NCI-H146 (cell line): ENCODE measurements at regions not wholly inside any gene's neighbourhood (a gene's known extent, or its start where the extent isn't known, plus 50 kb on each side); places are given as distances from the start of the nearest gene placed in this dataset.

Source experiments
- DNase-seq: peaks from one replicate; lab custom pipeline; 2025; lab: John Stamatoyannopoulos, UW

DNA sequence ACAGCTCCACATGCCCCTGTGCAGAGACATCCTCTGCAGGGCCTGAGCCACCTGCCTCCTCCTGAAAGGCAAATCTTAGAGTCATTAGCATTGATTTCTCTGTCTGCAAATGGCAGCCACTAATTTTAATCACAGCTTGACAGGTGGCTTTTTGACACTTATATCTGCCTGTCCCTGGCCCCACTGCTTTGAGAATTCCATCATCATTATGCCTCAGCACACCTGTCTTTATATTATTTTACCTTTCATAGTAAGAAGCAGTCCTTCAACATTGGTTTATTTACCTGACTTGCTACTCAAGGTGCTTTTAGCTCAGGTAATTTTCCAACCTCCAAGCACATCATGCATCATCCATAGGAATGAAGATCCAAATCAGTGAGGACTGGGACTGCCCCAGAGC, 451.3 kb downstream of the MTRR start:
- no peak for DNase-seq

DNA sequence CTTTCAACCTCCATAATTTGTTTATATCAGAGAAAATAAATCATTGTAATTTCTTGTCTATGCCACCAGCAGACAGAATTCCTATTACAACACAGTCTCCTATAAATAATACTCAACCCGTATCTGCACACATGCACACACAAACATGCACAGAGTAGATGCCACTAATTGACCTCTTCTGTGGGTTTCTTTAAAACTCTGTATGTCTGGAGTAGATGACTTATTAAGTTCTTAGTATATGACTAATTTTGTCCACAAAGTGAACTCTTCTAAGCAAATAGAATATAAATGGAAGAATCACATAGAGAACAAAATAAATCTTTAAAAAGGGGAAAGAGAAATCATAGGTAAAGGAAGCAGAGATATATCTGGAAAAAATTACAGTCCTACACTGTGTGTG, 452.3 kb downstream of the MTRR start:
- no peak for DNase-seq

DNA sequence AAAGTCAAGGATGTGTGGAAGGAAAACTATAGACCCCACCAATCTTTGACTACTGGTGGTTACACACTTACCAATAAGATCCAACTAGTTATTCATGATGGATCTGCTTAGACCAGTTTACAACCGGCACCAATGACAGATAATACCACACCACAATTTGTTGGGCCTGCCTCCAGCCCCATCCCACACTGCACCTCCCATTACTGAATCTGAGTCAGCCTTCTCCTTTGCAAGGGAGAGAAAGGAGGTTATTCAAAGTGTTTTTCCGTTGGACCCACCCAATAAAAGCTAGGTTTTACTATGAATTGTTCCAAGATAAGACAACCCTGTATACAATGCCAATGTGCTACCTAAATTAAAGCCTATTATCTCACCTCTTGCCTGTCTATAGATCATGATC, 453.5 kb downstream of the MTRR start:
- DNase-seq = no peak

DNA sequence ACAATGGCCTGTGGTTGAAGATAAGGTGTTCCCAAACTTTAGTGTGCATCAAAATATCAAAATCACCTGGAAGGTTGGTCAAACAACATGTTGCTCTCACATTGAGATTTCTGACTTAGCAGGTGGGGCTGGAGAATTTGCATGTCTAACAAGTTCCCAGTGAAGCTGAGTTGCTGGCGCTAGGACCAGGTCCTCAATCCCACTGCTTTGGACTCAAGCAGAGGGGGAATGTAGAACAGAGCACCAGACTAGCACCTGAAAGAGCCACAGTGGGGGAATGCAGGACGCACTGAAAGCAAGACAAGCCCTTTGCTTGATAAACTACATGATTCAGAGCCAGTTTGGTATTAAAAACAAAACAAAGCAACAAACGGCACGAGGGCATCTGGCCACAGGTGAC, 458.1 kb downstream of the MTRR start:
- no peak for DNase-seq

DNA sequence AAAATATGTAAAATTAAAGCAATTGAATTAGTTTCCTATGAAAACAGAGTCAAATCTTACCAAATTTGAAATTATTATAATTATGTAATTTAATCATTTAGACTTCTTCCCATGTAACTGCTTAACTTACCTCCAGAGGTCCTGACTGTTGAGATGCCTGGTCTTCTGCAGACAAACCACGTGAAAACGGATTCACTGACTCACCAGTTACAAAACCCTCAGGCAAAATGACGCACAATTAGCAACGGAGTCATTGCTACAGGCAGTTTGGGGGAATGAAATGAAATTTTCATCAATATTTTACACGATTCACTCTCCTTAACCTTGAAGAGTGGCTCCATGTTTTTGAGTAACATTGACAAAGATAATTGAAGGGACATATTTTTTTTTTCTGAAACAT, 460.8 kb downstream of the MTRR start:
- no peak for DNase-seq

DNA sequence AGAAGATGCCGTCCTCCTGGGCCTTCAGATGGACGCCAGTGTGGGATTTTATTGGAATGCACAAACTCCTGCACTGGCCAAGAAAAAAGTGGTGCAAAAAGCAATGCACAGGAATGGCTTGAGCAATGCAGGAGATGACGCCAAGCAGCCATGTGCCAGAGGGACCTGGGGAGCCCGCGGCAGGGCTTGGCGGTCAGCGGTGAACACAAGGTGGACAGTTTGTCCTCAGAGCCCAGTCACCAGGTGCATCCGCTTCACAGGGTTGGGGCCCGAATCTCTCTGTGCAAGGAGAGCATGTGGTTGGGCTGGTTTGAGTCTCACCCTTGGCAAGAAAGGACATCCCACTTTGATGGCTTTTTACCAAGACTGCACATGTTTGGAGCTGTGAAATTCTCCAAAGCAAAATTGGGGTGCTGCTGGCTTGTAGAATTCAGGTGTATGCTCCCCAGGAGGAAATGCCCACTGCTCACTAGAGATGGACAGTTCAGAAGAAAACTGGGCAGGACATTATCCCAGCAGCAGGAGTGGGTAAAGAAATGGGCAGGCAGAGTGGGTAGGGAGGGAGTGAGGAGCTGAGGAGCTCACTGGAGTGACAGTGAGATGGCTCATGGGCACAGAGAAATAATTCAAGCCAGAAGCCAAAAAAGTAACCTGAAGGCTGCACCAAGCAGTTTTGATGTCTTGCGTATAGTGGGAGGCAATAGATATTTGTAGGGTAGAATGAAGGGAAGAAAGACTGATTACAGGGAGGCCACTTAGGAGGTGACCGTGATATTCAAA, 463.9 kb downstream of the MTRR start:
- DNase-seq = no peak

DNA sequence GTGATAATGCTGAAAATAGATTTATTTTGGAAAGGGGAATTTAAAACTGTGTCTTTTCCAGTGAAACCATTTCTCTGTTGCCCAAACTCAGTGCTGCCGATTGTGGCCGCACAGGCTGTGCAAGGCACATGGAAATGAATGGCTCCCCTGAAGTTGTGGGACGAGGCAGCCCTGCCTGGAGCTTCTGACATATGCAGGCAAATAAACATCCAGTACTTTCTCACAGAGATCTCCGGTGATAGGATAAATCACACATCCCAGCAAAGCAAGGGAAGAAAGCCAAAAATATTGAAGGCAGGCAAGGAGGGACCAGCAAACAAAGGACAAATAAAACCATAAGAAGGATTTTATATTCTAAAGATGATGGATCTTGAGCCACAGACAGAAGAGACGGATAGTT, 464.5 kb downstream of the MTRR start:
- no peak for DNase-seq

DNA sequence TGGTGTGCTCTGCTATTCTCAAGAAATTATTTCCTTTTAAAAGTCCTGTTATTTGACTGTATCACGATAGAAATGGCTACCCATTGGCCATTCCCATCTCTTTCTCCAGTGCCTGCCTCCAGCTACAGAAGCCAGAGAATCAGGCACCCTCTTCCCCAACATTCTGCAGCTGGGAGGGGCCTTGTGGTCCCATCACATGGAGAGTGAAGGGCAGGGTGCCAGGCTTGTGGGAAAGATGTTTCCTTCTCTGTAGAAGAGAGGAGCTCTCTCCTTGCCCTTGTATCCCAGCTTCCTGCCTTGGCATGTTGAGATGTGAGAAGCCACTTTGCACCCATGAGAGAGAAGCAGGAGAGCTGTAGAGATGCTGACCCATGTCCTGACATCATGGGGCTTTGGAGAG, 465.0 kb downstream of the MTRR start:
- DNase-seq = no peak

DNA sequence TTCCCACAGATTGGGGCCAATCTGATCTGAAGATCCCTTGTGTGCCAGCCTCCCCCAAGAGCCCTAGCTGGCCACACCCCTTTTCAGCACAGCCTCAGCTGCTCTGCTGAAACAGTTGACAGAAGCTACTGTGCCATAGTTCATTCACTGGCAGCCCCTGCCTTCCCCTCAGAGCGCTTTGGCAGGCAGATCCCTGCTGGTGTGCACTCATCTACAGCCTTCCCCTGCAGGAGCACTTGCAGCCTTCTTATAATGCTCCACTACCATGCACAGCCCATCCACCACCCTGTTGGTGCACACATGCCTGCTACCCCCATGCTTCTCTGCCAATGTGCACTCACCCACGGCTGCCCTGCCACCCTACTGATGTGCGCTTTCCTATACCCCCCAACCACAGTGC, 471.3 kb downstream of the MTRR start:
- DNase-seq = no peak

DNA sequence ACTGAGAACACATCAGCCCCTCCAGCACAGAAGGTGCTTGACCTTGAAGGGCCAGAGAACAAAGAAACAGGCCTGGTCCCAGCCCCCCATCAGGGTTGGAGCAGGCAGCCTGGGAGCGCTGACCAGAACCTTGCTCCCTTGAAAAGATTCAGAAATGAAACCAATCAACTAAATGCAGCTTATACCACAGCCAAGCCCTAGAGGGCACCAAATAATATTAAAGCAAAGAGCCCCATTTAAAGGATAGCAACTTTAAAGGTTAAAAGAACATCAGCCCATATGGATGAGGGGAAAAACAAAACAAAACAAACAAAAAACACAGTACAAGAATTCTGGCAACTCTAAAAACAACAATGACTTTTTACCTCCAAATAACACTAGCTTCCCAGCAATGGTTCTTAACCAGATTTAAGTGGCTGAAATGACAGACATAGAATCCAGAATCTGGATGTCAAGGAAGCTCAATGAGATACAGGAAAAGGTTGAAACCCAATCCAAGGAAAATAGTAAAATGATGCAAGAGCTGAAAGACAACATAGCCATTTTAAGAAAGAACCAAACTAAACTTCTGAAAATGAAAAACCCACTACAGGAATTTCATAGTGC, 471.9 kb downstream of the MTRR start:
- no peak for DNase-seq

DNA sequence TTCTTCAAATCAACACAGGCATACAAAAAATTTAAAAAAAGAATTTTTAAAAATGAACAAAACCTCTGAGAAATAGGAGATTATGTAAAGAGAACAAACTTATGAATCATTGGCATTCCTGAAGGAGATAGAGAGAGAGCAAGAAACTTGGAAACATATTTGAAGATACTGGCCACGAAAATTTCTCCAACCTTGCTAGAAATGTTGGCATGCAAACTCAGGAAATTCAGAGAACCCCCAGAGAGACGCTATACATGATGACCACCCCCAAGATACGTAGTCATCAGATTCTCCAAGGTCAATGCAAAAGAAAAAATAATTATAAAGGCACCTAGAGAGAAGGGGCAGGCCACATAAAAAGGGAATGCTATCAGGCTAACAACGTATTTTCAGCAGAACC, 472.5 kb downstream of the MTRR start:
- no peak for DNase-seq

DNA sequence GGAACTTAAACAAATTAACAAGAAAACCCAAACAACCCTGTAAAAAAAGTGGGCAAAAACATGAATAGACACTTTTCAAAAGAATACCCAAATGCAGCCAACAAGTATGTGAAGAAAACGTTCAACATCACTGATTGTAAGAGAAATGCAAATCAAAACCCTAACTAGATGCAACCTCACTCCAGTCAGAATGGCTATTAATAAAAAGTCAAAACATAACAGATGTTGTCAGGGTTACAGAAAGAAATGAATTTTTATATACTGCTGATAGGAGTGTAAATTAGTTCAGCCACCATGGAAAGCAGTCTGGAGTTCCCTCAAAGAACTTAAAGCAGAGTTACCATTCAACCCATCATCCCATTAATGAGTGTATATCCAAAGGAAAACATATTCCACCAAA, 479.0 kb downstream of the MTRR start:
- no peak for DNase-seq

DNA sequence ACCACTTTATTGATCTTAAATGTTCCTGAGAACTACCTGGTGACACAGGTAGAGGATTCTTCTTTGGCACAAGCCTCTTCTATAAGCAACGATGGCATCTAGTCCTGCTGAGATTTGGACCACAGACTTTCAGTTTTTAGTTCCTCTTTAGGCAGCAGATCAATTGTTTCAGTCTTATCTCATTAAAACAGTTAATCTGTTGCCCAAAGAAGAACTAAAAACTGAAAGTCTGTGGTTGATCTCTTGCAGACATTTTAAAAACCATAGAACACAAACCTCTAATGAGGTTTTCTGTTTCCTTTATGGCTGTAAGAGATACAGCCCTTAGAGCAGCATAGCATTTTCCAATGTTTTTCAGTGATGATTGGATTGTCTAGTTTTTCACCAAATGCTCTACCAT, 480.9 kb downstream of the MTRR start:
- no peak for DNase-seq

DNA sequence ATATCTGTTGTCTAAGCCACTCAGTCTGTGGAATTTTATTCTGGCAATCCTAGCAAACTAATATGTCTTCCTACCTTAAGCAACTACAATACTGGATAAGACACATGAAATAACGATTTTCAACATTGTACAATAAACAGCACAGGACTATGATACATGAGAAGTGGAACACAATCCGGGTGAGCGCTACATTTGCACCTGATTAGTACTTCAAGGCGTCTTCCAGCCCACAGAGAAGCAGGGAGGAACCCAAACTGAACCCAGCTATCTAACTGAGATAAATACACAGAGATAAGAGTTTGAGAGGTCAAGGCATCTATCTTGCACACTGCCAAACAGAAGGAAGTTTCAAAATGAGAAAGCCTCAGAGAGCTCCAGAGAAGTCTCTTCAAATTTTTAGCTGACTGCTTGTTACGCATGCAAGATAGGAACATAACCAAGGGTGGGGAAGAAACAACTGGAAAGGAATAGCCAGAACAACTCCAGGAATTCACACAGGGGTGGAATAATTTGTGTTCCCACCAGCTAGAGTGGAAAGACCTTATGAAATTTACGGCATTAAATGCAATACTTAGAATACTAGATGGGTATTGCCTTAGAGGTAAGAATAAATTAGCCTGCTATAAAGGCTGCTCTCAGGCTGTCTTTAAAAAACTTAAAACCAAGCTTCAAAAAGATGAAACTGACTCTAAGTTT, 481.8 kb downstream of the MTRR start:
- no peak for DNase-seq

DNA sequence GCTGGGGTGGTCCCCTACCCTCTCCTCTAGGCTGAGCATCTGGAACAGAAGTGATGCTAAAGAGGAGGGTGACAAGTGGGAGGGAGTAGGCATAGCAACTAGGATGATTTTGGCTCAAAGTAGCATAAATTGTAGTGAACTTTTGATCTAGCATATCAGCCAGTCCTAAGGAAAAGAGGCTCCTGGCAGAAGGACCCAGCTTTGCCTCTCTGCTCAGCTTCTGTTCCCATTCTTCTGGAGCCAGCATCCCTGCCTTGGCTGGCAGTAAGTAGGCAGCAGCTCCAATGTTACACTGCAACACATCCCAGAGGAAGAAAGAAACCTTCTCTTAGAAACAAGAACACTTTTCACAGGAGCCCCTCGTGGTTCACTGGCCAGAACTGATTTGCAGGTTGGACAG, 487.0 kb downstream of the MTRR start:
- DNase-seq = no peak

DNA sequence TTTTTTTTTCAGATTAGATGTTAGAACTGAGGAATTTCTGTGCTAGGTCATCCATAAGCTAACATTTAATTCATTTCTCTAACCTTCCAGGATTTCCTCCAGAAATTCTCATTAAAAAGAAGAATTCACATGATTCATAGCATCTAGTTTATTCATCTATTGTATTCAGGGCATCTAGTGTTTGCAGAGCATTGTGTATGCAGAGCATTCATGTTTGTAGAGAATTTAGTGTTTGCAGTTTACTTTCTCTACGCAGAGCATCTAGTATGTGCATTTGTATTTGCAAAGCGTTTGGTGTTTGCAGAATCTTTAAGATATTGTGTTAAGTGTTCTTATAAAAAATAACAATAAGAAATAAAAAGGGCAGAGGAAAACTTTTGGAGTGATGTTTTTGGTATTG, 491.1 kb downstream of the MTRR start:
- DNase-seq = no peak

DNA sequence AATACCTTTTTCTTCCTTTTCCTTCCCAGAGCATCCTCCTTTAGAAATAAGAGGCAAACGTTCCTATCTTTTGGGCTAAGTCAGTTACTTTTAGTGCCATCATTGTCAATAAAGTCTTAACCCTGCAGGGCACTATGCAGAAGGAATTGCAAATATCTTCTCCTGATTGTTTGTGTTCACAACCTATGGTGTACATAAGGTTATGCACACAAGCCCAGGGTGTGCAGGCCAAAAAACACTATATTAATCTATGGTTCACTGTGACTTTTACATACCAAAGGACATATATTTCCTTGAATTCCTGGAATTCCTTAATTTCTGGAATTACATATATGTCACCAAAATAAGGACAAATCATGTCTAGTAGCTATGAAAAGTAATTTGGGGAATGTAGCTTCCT, 493.5 kb downstream of the MTRR start:
- no peak for DNase-seq

DNA sequence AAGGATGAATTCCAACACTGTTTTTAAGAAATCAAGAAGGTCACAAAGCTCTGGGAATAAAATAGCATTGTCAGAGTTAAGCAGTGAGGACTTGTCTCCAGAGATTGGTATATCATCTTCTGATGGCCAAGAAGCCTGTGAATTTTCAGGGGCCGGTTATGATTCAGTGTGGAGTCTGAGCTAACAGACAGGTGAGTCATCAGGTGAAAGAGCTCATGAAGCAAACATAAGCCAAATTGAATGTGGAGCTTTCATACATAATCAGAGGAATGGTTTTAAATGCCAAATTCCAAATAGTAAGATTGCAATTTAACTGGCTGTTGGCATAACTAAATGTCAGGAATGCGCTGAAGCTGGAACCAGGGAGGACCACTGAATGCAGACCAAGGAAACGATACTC, 494.2 kb downstream of the MTRR start:
- no peak for DNase-seq

DNA sequence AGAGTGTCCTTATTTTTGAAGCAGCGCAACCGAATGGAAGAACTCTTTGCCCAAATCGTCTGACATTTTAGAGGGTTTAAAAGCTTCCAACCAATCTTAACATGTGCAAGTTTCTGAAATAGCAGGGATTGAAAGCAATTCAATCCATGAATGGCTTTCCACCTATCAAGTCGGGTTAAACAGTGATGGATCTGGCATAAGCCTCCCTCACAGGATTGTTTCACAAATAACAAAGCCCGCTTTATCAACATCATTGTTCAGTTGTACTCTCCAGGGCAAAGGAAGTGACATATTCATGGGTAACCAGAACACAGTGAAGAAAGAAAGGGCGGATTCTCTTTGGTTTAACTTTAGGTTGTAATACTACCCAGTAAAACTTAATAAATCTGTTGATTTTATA, 497.3 kb downstream of the MTRR start:
- no peak for DNase-seq

DNA sequence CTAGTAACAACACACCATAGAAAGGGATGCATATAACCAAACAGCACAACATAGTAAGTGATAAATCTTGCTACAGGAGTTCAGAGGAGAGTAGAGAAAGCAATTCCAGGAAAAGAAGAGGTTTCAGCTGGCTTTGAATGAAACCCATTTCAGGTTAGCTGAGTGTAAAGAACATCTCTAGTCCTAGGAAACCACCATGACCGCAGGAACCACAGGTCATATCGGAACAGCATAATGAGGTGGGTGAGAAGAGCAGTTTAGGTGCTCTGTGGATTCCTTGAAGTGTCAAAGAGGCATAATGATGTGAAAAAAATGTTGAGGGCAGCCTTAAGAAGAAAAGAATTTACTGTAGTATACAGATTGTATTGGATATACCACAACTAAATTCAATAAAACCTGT, 507.5 kb downstream of the MTRR start:
- DNase-seq = no peak

DNA sequence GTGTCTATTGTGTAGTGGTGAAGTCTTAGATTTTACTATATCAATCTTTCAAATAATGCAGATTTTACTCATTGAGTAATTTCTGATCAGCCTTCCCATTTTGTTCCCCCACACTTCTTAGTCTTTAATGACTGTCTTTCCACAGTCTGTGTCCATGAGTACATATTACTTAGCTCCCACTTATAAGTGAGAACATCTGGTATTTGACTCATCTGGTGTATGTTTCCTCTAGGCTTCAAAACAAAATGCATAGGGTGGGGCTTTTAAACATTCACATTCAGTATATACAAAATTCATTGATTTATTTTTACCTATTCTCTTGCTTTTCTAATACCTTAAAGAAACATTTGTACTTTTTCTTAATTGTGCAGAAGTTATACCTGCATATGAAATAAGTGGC, 513.0 kb downstream of the MTRR start:
- DNase-seq = no peak

DNA sequence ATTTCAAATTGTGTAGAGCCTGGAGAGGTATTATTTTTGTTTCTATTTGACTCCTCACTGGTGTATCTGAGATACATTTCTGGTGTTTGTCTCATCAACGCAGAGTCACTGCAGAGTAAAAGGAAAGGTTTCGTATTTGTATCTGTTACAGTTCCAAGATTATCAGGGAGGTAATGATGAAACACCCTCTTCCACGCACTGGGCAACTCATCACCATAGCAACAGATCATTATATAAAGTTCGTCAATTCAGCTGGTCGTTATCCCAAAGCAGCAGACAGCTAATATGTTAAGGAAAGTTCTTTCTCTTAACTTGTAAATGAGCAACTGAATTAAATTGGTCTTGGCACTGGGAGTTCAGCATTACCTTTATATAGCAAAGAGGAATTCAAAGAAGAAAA, 513.5 kb downstream of the MTRR start:
- no peak for DNase-seq

DNA sequence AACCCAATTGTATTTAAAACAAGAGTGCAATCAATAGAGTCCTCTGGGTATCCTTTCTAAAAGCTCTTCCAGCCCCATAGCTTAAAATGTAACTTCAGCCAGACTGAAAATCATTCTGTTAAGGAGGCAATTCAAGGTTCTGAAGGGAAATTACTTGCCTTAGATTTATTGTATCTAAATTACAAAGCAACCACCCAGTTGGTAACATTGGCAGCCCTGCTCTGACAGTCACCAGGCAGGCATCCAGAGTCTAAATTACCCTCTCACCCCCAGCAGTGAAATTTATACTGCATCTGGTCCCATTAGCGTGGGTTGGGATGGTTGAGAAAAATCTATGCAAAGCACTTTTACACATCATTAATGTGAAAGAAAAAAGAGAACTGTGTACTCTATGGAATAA, 514.7 kb downstream of the MTRR start:
- no peak for DNase-seq
